Stomach (tissue), 4 donors: ENCODE measurements at regions not wholly inside any gene's neighbourhood (a gene's known extent, or its start where the extent isn't known, plus 50 kb on each side); places are given as distances from the start of the nearest gene placed in this dataset.

Experiments
- CTCF ChIP-seq, 7 experiments: fragments of 450-650 bp in 4 of 7; fragments of 200-600 bp in 3 of 7; sonication (generic) in 3 of 7; IDR thresholded peaks; one replicate each; pipeline ENCODE4 v1.5.1; 2016 to 2019; ENCODE audit warnings: antibody characterized with exemption in 7 of 7, control low read depth in 2 of 7, mild to moderate bottlenecking in 1 of 7
- EP300 ChIP-seq: sonication (generic); formaldehyde crosslinking; IDR thresholded peaks from one replicate; pipeline ENCODE4 v1.6.1; 2017; ENCODE audit warnings: antibody characterized with exemption
- POLR2A ChIP-seq, 4 donors: fragments of 450-650 bp; IDR thresholded peaks; one replicate each; pipeline ENCODE4 v1.6.1; 2016; ENCODE audit warnings: antibody characterized with exemption in 4 of 4, control low read depth in 2 of 4, mild to moderate bottlenecking in 1 of 4, moderate library complexity in 1 of 4
- POLR2AphosphoS5 ChIP-seq, 3 donors: sonication (generic); formaldehyde crosslinking; IDR thresholded peaks; one replicate each; pipeline ENCODE4 v1.6.1; 2016; ENCODE audit warnings: antibody characterized with exemption in 3 of 3

GRCh38 chr5:2005101-2006041 lies 122.6 kb upstream of the IRX4 start:
- TF ChIP-seq CTCF (IDR thresholded peaks at IDR 0.05) (no peak), EP300 (no peak), POLR2A (IDR thresholded peaks at IDR 0.05) (no peak), POLR2AphosphoS5 (IDR thresholded peaks at IDR 0.05) (no peak)
